Activated CD4-positive, alpha-beta memory T cell treated with anti-CD3 and anti-CD28 coated beads, Interleukin-2, amount 10 ng/mL, durations not matched to agents 7 days and 5 days (primary cell): ENCODE measurements at regions not wholly inside any gene's neighbourhood (a gene's known extent, or its start where the extent isn't known, plus 50 kb on each side); places are given as distances from the start of the nearest gene placed in this dataset.

Experiments
- CTCF ChIA-PET: fragments of 350-600 bp; sonication (Branson Sonifier 250); formaldehyde crosslinking; loops from one replicate; lab custom pipeline; 2021; ENCODE audit warnings: antibody characterized with exemption, inconsistent platforms; lab: Charles Lee
- POLR2A ChIA-PET: fragments of 350-600 bp; sonication (Branson Sonifier 250); formaldehyde crosslinking; loops from one replicate; lab custom pipeline; 2021; ENCODE audit warnings: antibody characterized with exemption; lab: Charles Lee
- DNase-seq: peaks from one replicate; pipeline ENCODE4 v3.0.0-alpha.2; 2020
- H3K27ac Mint-ChIP-seq: one replicate; pipeline ENCODE4 v1.8.0; 2021; ENCODE audit warnings: mild to moderate bottlenecking, mixed read lengths
- H3K27me3 Mint-ChIP-seq: one replicate; pipeline ENCODE4 v1.8.0; 2021; ENCODE audit warnings: mixed read lengths
- H3K36me3 Mint-ChIP-seq: one replicate; pipeline ENCODE4 v1.8.0; 2021; ENCODE audit warnings: low read depth, mixed read lengths
- H3K4me1 Mint-ChIP-seq: one replicate; pipeline ENCODE4 v1.8.0; 2021; ENCODE audit warnings: mixed read lengths
- H3K4me3 Mint-ChIP-seq: one replicate; pipeline ENCODE4 v1.8.0; 2021; ENCODE audit warnings: mild to moderate bottlenecking, mixed read lengths
- H3K9me3 Mint-ChIP-seq: one replicate; pipeline ENCODE4 v1.8.0; 2021; ENCODE audit warnings: mixed read lengths

DNA sequence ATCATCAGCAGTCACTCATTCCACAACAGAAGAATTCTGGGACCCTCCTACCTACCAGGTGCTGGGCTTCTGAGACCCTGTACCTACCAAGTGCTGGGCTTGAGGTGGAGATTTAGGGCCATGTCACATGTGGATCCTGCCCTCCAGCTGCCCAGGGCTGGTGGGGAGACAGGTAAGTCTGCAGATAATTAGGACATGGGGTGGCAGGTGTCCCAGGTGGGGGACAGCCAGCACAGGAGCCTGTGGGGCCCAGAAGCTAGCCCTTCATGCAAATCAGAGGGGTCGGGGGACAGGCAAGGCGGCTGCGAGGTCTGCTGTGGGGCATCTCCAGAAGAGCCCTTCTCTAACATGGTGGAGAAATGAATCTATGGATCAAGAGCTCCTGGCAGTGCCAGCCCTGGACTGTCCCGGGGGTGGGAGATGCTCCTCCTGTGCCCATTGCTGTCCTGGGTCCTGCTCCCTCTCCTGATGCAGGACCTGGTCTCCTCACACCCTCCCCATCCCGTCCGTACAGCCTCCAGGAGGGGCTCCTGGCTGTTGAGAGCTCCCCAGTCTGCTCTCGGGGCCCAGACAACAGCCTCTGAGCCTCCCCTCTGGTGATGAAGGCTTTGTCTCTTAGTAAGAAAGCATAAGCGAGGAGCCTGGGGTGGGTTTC is 106.3 kb upstream of the GLI2 start:
- CTCF ChIA-PET: no interaction called here
- H3K4me3 Mint-ChIP-seq: no peak overlapping the region
- no peak overlapping the region for H3K27ac Mint-ChIP-seq
- no peaks in the 10 kb centered on the region for H3K9me3 Mint-ChIP-seq
- peaks cover 5% of the 10 kb centered on the region for H3K27me3 Mint-ChIP-seq
- POLR2A ChIA-PET: no interaction called here
- H3K36me3 Mint-ChIP-seq: no peaks in the 10 kb centered on the region
- H3K4me1 Mint-ChIP-seq: no peaks in the 10 kb centered on the region
- no peak for DNase-seq

DNA sequence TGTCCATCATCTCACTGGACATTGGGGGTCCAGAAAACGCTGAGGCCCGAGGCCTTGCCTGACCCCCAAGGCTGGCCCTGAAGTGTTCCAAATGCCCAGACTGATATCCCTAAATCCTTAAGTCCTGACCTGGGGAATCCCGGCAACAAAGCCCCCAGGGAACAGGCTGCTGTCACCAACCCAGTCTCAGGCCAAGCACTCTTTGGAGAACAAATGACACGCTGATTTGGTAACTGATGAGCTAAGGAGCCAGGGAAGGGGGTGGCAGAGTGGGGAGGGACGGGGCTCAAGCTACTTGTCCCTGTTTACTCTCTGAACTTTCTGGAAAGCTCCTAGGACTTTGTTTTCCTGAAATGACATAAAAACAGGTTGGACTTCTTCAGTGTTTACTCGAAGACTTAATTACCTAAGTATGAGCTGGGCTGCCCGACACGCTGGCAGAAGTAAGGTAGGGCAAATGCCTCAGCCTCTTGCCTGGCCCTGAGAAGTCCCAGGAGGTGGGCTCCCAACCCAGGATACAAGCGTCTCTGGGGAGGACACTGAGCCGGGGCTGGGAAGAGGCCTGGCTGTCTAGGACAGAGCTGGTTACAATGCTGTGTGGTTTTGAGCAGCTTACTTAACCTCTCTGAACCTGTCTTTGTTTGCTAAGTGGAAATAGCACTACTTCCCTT is 105.5 kb upstream of the GLI2 start:
- Mint-ChIP-seq H3K9me3 (no peaks in the 10 kb centered on the region), H3K27ac (no peak overlapping the region), H3K4me1 (no peaks in the 10 kb centered on the region), H3K4me3 (no peak overlapping the region), H3K27me3 (peaks cover 5% of the 10 kb centered on the region), H3K36me3 (no peaks in the 10 kb centered on the region)
- DNase-seq: no peak
- CTCF ChIA-PET: no interaction called here
- POLR2A ChIA-PET: no interaction called here

DNA sequence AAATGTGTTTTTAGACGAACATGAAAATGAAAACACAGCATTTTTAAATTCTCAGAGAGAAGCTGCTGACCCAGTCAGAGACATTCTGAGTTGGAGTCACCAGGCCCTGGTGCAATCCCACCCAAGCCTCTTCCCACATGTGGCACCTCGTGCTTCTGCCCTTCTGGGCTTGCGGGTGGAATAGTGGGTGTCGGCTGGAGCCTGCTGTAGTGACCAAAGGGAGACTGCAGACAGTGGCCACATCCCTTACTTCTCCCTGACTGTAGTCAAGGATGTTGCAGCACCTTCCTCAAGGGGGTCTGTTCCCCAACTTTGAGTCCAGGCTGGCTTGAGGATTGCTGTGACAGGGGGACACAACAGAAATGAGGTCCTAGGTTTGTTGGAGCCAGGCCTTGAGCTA is 104.4 kb upstream of the GLI2 start:
- Mint-ChIP-seq H3K9me3 (no peaks in the 10 kb centered on the region), H3K27me3 (peaks cover 5% of the 10 kb centered on the region), H3K27ac (no peak overlapping the region), H3K4me1 (no peaks in the 10 kb centered on the region), H3K4me3 (no peak overlapping the region), H3K36me3 (no peaks in the 10 kb centered on the region)
- POLR2A ChIA-PET: no interaction called here
- no peak for DNase-seq
- CTCF ChIA-PET: no interaction called here

DNA sequence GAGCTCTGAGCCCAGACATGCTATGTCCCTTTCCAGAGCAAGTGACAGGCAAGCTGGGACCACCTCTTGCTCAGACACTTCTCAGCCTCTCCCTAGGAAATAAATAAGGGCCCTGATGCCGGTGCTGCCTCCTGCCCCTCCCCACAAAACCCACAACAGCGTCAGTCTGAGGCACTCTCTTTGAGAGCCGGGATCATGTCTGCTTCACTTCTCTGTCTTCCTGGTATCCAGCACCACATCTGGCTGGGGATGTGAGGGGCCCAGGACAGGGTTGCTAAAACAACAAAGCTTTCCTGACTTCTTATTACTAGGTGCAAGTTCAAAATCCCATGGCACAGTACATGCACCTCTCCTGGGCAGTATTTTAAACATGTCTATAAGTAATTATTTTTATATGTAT is 103.9 kb upstream of the GLI2 start:
- H3K27ac Mint-ChIP-seq: no peak overlapping the region
- no peak overlapping the region for H3K4me3 Mint-ChIP-seq
- DNase-seq: no peak
- no peaks in the 10 kb centered on the region for H3K9me3 Mint-ChIP-seq
- ChIA-PET CTCF (no interaction called here), POLR2A (no interaction called here)
- H3K4me1 Mint-ChIP-seq: no peaks in the 10 kb centered on the region
- peaks cover 2% of the 10 kb centered on the region for H3K27me3 Mint-ChIP-seq
- H3K36me3 Mint-ChIP-seq: no peaks in the 10 kb centered on the region

DNA sequence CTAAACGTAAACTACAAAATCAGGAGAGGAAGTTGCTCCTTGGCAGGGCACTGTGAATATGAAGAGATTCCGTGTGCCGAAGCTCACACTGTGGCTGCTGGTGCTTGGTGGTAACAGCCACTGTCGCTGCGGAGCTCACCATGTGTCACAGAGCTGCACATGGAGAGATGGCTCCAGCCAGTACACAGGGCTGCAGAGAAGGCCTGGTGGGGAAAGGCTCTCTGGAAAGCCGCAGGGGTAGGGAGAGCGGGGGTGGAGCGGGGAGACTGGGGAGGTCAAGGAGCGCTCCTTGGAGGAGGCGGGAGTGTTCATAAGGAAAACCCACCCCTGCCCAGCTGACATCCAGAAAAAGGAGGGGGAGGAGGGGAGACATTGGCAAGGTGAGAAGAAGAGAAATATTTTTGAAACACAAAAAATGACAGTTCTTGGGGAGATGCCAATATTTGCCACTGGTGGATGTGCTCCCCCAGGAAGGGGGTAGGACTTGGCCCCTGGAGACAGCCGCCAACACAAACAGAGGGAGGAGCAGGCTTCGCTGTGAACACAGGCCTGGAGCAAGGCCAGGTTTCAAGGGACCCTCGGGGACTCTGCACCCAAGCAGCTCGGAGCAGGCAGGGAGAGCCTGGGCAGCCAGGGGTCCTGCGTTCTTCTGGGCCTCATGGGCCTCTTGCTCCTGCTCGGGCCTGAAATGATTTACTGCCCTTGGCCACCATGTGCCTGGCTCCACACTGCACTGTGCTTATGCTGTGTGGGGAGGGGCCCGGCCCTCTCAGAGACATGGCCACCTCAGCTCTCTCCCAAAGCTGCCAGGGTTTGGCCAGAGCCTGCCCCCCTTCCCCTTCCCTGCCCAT is 102.6 kb upstream of the GLI2 start:
- H3K4me1 Mint-ChIP-seq: no peaks in the 10 kb centered on the region
- H3K36me3 Mint-ChIP-seq: no peaks in the 10 kb centered on the region
- no peaks in the 10 kb centered on the region for H3K9me3 Mint-ChIP-seq
- H3K4me3 Mint-ChIP-seq: no peak overlapping the region
- no peak for DNase-seq
- ChIA-PET CTCF (no interaction called here), POLR2A (no interaction called here)
- peaks cover 2% of the 10 kb centered on the region for H3K27me3 Mint-ChIP-seq
- no peak overlapping the region for H3K27ac Mint-ChIP-seq

DNA sequence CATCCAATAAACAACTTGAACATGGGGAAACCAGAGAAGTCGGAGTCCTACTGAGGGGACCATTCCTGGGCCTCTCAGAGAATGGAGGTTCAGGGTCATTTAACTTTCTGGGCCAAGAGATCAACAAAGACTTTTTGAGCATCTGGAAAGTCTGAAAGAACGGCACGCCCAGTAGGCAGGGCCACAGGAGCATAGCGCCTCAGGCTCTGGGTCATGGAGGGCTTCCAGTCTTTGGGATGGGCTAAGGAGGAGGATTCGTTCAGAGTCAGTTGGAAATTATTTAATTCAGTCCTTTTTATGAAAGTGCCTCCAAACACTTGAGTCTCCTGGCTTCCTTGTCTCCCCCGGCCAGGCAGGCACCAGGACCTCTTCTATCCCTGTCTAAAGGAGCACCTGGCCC is 101.1 kb upstream of the GLI2 start:
- Mint-ChIP-seq H3K36me3 (no peaks in the 10 kb centered on the region), H3K4me1 (no peaks in the 10 kb centered on the region), H3K9me3 (no peaks in the 10 kb centered on the region), H3K27me3 (no peaks in the 10 kb centered on the region), H3K4me3 (no peak overlapping the region), H3K27ac (no peak overlapping the region)
- DNase-seq: no peak
- CTCF ChIA-PET: no interaction called here
- POLR2A ChIA-PET: no interaction called here

DNA sequence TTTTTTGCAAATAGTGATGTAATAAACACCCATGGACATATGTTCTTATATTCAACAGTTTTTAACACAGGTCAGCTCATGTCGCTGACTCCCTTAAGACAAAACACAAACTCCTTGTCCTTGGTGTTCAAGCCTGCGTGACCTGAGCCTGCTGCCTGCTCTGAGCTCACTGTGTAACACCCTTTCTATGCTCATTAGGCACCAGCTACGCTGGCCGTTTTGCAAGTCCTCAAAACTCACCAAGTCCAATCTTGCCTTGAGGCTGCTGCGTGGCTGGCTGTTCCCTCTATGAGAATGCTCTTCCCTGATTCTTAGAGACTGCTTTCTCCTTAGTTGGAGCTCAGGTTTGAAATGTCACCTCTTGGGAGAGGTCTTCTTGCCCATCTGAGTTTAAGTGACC is 100.5 kb upstream of the GLI2 start:
- Mint-ChIP-seq H3K4me3 (no peak overlapping the region), H3K4me1 (no peaks in the 10 kb centered on the region), H3K27me3 (no peaks in the 10 kb centered on the region), H3K36me3 (no peaks in the 10 kb centered on the region), H3K27ac (no peak overlapping the region), H3K9me3 (no peaks in the 10 kb centered on the region)
- ChIA-PET CTCF (no interaction called here), POLR2A (no interaction called here)
- DNase-seq: no peak

DNA sequence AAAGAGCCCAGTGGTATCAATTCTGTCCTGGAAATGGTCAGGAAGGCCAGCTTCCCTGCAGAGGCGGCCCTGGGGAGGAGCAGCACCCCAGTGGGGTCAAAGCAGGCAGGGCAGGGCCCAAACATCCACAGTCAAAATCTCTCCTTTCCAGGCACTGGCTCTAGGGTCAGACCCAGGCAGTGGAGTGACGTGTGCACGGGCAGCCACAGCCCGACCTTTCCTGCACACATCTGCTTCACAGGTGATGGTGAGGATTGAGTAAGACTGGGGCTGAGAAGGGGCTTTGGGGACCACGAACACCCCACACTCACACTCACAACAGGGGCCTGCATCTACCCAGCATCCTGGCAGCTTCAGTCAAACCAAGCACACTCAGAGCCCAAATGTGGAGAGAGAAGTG is 97.8 kb upstream of the GLI2 start:
- Mint-ChIP-seq H3K4me1 (no peaks in the 10 kb centered on the region), H3K27me3 (peaks cover 2% of the 10 kb centered on the region), H3K9me3 (no peaks in the 10 kb centered on the region), H3K27ac (no peak overlapping the region), H3K4me3 (no peak overlapping the region), H3K36me3 (no peaks in the 10 kb centered on the region)
- ChIA-PET CTCF (no interaction called here), POLR2A (no interaction called here)
- DNase-seq: no peak

DNA sequence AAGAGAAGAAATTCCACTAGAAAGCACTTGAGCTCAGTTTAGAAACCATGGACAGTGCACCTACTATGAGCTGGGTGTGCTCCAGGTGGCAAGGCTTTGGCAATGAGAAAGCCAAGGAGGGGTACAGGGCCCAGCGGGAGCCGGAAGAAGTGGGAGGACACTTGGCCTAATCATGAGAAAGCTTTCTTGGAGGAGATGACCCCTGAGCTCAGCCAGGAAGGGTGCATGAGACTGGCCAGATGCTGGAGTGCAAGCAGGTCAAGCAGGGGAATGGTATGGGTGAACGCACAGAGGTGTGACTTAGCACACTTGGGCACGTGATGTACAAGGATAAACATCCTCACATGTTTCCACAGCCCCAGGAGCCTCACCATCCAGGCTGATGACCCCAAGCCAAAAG is 97.2 kb upstream of the GLI2 start:
- ChIA-PET POLR2A (no interaction called here), CTCF (no interaction called here)
- H3K9me3 Mint-ChIP-seq: no peaks in the 10 kb centered on the region
- no peak overlapping the region for H3K27ac Mint-ChIP-seq
- no peaks in the 10 kb centered on the region for H3K36me3 Mint-ChIP-seq
- no peak for DNase-seq
- no peaks in the 10 kb centered on the region for H3K4me1 Mint-ChIP-seq
- peaks cover 2% of the 10 kb centered on the region for H3K27me3 Mint-ChIP-seq
- no peak overlapping the region for H3K4me3 Mint-ChIP-seq

DNA sequence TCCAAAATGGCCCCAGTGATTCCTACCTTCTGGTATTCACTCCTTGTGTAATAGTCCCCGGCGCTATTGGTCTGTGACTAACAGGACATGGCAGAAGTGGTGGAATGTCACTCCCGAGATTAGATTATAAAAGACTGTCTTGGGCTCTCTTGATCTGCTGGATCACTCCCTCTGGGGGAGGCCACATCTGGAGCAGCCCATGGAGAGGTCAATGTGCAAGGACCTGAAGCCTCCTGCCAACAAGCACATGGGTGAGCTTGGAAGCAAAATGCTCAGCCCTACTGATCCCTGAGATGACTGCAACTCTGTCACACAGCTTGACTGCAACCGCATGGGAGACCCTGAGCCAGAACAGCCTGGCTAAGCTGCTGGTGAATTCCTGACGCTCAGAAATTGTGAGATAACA is 94.3 kb upstream of the GLI2 start:
- DNase-seq: no peak
- CTCF ChIA-PET: no interaction called here
- H3K9me3 Mint-ChIP-seq: no peaks in the 10 kb centered on the region
- no peak overlapping the region for H3K4me3 Mint-ChIP-seq
- peaks cover 2% of the 10 kb centered on the region for H3K27me3 Mint-ChIP-seq
- H3K27ac Mint-ChIP-seq: no peak overlapping the region
- no peaks in the 10 kb centered on the region for H3K36me3 Mint-ChIP-seq
- POLR2A ChIA-PET: no interaction called here
- H3K4me1 Mint-ChIP-seq: no peaks in the 10 kb centered on the region

DNA sequence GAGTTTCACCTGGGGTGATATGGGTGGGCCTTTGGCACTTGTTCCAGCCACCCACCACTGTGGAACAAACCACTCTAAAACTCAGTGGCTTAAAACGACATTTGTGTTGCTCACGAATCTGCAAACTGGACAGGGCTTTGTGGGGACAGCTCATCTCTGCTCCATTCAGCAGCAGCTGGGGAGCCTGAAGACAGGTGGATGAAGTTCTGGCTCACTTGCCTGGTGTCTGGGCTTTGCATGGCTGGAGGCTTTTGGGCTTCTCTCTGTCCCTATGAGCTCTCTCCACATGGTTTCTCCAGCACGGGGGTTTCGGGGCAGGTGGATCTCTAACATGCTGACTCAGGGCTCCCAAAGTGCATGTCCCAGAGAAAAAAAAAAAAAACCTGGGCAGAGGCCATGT is 93.0 kb upstream of the GLI2 start:
- Mint-ChIP-seq H3K9me3 (no peaks in the 10 kb centered on the region), H3K36me3 (no peaks in the 10 kb centered on the region), H3K4me1 (no peaks in the 10 kb centered on the region), H3K27ac (no peak overlapping the region), H3K4me3 (no peak overlapping the region), H3K27me3 (peaks cover 4% of the 10 kb centered on the region)
- CTCF ChIA-PET: no interaction called here
- POLR2A ChIA-PET: no interaction called here
- DNase-seq: no peak

DNA sequence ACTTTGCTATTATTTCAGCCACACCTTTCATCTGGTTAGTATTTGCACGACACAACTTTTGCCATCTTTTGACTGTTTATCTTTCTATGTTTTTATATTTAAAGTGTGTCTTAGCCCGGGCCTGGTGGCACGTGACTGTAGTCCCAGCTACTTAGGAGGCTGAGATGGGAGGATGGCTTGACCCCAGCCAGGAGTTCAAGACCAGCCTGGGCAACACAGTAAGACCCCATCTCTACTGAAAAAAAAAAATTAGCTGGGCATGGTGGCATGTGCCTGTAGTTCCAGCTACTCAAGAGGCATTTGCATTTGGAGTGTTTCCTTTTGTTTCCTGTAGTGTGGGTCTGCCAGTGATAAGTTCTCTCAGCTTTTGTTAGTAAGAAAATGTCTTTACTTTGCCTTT is 88.7 kb upstream of the GLI2 start:
- H3K27me3 Mint-ChIP-seq: peaks cover 4% of the 10 kb centered on the region
- no peaks in the 10 kb centered on the region for H3K36me3 Mint-ChIP-seq
- DNase-seq: no peak
- POLR2A ChIA-PET: no interaction called here
- H3K27ac Mint-ChIP-seq: no peak overlapping the region
- no peak overlapping the region for H3K4me3 Mint-ChIP-seq
- H3K9me3 Mint-ChIP-seq: peaks cover 19% of the 10 kb centered on the region
- H3K4me1 Mint-ChIP-seq: no peaks in the 10 kb centered on the region
- CTCF ChIA-PET: no interaction called here

DNA sequence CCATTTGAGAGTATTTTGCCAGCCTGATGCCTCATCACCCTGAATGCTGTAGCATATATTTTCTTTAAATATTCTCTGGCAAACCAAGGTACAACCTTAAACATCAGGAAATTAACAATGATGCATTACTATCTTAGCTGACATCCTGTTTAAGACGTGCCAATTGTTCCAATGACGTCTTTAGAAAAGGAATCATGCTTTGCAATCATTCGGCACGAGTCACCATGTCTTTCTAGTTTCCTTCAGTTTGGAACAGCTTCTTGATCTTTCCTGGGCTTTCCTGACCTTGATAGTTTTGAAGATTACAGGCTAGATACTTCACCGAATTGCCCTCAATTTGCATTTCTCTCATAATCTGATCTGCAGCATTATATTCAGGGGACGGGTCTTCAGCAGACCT is 88.2 kb upstream of the GLI2 start:
- no peaks in the 10 kb centered on the region for H3K4me1 Mint-ChIP-seq
- ChIA-PET CTCF (no interaction called here), POLR2A (no interaction called here)
- no peak overlapping the region for H3K27ac Mint-ChIP-seq
- H3K27me3 Mint-ChIP-seq: peaks cover 4% of the 10 kb centered on the region
- H3K9me3 Mint-ChIP-seq: peaks cover 19% of the 10 kb centered on the region
- H3K4me3 Mint-ChIP-seq: no peak overlapping the region
- DNase-seq: no peak
- H3K36me3 Mint-ChIP-seq: no peaks in the 10 kb centered on the region
